ENCODE measurements at regions not wholly inside any gene's neighbourhood (a gene's known extent, or its start where the extent isn't known, plus 50 kb on each side); places are given as distances from the start of the nearest gene placed in this dataset.

GRCh38 chr14:104444159-104445030 is 135.2 kb upstream of the C14orf180 start:
- TF ChIP-seq CTCF (IDR thresholded peaks at IDR 0.05) (no peak), EP300 (IDR thresholded peaks at IDR 0.05) (no peak), POLR2AphosphoS5 (IDR thresholded peaks at IDR 0.05) (no peak), POLR2A (IDR thresholded peaks at IDR 0.05) (peak in 1 of 4 donors; percentile 10)
